GM18511 (cell line): ENCODE measurements at regions not wholly inside any gene's neighbourhood (a gene's known extent, or its start where the extent isn't known, plus 50 kb on each side); places are given as distances from the start of the nearest gene placed in this dataset.

Experiments
- ATAC-seq: cut with Tn5 transposase; IDR thresholded peaks from one replicate; pipeline ENCODE4 v1.9.1; 2021; ENCODE audit warnings: mild to moderate bottlenecking, moderate library complexity; ENCODE audit not compliant: unreplicated experiment

- no peak for ATAC-seq
Measured at GRCh38 chr20:4095639-4096038, 53.0 kb upstream of the SMOX start.

DNA sequence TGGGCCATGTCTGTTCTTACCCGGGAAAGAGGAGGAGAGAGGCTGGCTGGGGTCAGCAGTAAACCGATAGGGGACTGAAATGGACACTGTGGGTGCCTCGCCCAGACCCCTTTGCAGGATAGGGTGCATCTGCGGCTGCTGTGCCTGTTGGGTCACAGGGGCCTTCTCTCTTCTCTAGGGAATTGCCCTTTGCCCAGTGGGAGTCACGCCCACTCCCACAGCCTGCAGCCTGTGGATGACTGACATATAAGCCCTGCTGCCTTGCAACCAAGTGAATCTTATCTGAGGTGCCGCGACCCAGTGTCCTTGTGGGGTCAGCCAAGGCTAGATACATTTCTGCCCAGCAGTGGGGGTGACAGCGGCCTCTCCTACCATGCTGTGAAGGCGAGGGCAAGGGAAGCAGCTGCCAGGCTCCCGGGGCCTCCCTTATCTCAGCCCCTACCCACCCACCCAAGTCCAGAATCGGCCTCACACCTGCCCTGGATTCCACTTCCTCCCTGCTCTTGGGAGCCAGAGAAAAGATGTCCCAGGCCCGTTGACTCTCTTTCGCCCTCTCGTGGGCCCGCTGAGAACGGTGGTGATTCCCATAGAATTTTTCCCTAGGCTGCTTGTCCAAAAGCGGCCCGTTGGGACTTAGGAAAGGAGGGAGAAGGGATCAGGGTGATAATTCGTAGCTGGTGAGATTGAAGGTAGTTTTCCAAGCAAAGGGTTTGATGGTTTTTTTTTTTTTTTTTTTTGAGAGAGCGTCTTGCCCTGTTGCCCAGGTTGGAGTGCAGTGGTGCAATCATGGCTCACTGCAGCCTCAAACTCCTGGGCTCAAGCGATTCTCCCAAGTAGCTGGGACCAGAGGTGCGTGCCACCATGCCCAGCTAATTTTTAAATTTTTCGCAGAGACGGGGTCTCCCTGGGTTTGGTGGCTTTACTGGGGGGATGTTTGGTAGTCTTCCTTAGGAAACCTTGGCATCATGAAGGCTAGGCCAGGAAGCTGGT, 56.8 kb upstream of the SMOX start:
- ATAC-seq, result no peak

GRCh38 chr20:4090756-4091489, 57.7 kb upstream of the SMOX start:
- no peak for ATAC-seq

DNA sequence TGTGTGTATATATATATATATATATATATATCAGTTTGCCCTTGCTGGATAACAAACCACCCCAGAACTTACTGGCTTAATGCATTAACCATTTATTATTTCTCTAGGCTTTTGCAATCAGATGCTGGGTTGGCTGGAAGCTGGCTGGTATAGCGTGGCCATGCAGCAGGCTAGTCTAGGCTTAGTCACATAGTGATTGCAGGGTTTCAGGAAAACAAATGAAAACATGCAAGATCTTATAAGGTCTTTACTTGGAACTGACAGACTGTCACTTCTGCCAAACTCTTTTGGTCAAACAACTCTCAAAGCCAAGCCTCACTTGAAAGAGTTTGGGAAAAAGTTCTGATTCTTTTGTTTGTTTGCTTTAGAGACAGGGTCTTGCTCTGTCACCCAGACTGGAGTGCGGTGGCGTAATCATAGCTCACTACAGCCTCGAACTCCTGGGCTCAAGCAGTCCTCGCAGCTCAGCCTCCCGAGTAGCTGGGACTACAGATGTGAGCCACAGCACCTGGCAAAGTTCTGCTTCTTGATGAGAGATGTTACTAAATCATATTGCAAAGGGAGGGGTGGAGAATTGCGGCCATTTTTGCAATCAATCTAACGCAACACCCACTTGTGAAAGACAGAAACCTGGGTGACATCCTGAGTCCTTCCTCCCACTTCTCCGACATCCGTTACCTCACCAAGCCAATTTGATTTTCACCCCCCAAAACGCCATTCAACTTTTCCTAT, 58.7 kb upstream of the SMOX start:
- no peak for ATAC-seq

DNA sequence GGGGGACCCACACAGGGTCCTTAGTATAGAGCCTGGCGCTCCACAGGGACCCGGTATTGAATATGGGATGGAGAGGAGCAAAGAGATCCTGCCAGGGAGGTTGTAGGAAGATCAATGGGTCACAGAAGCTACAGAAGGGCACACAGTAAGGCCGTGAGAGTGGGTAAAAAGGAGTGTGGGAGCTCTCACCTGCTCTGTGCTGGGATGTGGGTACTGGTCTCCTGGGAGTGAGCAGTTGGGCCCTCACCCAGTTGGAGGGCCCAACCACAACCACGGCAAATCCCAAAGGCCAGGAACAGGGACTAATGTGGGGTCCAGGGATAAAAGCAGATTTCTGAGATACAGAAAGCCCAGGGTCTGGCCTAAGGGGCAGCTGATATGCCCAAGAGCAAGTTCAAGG, 59.9 kb upstream of the SMOX start:
- no peak for ATAC-seq

DNA sequence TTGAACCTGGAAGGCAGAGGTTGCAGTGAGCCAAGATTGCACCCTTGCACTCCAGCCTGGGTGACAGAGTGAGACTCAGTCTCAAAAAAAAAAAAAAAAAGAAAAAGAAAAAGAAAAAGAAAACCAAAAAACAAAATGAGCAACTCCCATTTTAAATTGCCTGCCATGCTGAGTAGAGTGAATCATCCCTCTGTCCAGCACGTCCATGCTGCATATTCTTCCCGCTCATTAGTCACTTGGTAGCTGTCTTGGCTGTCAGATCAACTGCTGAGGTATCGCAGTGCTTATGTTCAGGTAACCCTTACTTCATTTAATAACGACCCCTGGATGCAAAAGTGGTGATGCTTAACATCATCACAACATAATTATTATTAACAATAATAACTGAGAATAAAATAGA, 60.7 kb upstream of the SMOX start:
- no peak for ATAC-seq

GRCh38 chr20:4086771-4087687, 61.6 kb upstream of the SMOX start:
- no peak for ATAC-seq

GRCh38 chr20:4084721-4085120, 63.9 kb upstream of the SMOX start:
- no peak for ATAC-seq

DNA sequence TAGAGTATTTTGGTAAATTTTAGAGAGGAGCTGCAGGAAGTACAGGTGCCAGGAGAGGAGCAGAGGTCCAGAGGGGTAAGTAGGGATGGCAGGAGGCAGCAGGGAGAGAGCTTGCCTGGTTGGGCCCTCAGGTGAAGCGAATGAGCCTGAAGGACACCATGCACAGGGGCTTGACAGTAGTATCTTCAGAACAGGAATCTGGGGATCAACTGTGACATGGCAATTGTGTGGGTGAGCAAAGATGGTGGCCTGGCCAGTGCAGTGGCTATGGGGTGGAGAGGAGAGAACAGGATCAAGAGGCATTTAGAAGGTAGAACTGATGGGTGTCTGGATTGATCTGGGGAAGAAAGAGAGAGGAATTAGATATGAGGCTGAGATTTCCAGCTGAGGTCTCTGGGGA, 64.5 kb upstream of the SMOX start:
- ATAC-seq, result no peak

- no peak for ATAC-seq
Measured at GRCh38 chr20:4083098-4083865, 65.3 kb upstream of the SMOX start.

DNA sequence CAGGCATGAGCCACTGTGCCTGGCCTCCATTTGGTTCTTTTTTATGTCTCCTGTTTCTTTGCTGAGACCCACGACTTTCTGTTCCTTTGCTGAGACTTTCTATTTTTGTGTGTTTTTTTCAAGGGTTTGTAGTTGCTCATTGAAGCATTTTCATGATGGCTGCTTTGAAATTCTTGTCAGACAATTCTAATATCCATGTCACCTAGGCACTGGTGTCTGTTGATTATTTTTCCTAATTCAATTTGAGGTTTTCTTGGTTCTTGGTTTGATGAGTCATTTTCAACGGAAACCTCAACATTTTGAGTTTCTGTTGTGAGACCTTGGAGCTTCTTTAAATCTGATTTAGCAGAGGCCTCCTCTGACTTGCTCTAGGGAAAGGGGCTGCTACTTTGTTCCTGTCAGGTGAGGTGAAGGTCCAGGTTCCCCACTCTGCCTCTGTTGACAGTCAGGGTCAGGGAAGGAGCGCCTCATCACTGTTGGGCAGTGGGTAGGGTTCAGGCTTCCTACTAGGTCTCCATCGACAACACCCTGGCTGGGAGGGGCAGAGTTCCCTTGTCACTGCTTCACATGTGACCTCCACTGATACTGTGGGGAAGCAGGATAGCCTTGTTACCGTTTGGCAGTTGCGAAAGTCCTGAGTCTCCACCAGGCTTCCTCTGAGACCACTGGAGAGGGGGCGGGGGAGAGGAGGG, 66.1 kb upstream of the SMOX start:
- ATAC-seq, result peak; percentile 69

- no peak for ATAC-seq
Measured at GRCh38 chr20:4081421-4081820, 66.1 kb upstream of the RNF24 start.

- ATAC-seq, result no peak
Measured at GRCh38 chr20:4076671-4077070, 61.3 kb upstream of the RNF24 start.

DNA sequence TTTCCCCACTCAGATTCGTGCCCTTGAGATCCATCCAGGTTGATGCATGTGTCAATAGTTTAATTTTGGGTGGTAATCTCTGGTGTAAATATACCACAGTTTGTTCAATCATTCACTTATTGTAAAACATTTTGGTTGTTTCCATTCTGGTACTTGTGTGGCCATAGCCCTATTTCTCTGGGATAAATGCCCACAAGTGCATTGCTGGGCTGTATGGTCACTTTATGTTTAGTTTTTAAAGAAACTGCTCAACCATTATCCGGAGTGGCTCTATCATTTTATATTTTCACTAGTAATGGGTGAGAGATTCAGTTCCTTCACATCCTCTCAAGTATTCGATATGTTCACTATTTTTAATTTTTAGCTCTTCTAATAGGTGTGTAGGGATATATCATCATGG, 60.7 kb upstream of the RNF24 start:
- ATAC-seq, result no peak

GRCh38 chr20:4074877-4075455, 59.6 kb upstream of the RNF24 start:
- ATAC-seq, result no peak

GRCh38 chr20:4073852-4074741, 58.7 kb upstream of the RNF24 start:
- ATAC-seq, result no peak

GRCh38 chr20:4071178-4071693, 55.9 kb upstream of the RNF24 start:
- no peak for ATAC-seq
